ENCODE measurements at regions not wholly inside any gene's neighbourhood (a gene's known extent, or its start where the extent isn't known, plus 50 kb on each side); places are given as distances from the start of the nearest gene placed in this dataset.

GRCh38 chr13:50742968-50743367 lies 100.5 kb downstream of the DLEU7 start:
- Histone ChIP-seq H3K4me2 (ENCODE audit: low read depth, low read length, poor library complexity, severe bottlenecking) (no peak overlapping the region), H3K79me2 (ENCODE audit: insufficient read depth, low read length) (no peaks in the 10 kb centered on the region)
- TF ChIP-seq CTCF (IDR thresholded peaks at IDR 0.05; ENCODE audit: insufficient read depth, low read length, poor library complexity, severe bottlenecking): no peak
- TF ChIP-seq EZH2phosphoT487 (conservative IDR thresholded peaks at IDR 0.05; ENCODE audit: low read length): no peak

GRCh38 chr13:50744116-50744660 lies 99.3 kb downstream of the DLEU7 start:
- H2AFZ ChIP-seq (ENCODE audit: low read depth, low read length, severe bottlenecking): no peak overlapping the region
- H3K9me2 ChIP-seq (replicated peaks; ENCODE audit: insufficient read depth, low read length): no peaks in the 10 kb centered on the region
- no peaks in the 10 kb centered on the region for H3F3A ChIP-seq (ENCODE audit: insufficient read depth)
- no peak overlapping the region for H3K4me2 ChIP-seq (ENCODE audit: low read depth, low read length, poor library complexity, severe bottlenecking)
- no peak overlapping the region for H3K4me3 ChIP-seq (ENCODE audit: insufficient read depth, low read length, poor library complexity, severe bottlenecking)
- H3K9ac ChIP-seq (ENCODE audit: low read length): no peak overlapping the region
- H3K79me2 ChIP-seq (ENCODE audit: insufficient read depth, low read length): no peaks in the 10 kb centered on the region
- no peak overlapping the region for H3K27ac ChIP-seq (ENCODE audit: low read depth, low read length)
- H3K36me3 ChIP-seq (ENCODE audit: low read length): no peaks in the 10 kb centered on the region
- H3K9me3 ChIP-seq (ENCODE audit: insufficient read depth, low read length): no peaks in the 10 kb centered on the region
- no peak for TF ChIP-seq EZH2phosphoT487 (conservative IDR thresholded peaks at IDR 0.05; ENCODE audit: low read length)
- TF ChIP-seq CTCF (IDR thresholded peaks at IDR 0.05; ENCODE audit: insufficient read depth, low read length, poor library complexity, severe bottlenecking): no peak
- no peaks in the 10 kb centered on the region for H3K27me3 ChIP-seq (ENCODE audit: low read length)
- no peaks in the 10 kb centered on the region for H4K20me1 ChIP-seq (ENCODE audit: low read depth, low read length)

More at GRCh38 chr13:50742968-50743367, 100.5 kb downstream of the DLEU7 start:
- no peak overlapping the region for H2AFZ ChIP-seq (ENCODE audit: low read depth, low read length, severe bottlenecking)
- H3K27ac ChIP-seq (ENCODE audit: low read depth, low read length): no peak overlapping the region
- H4K20me1 ChIP-seq (ENCODE audit: low read depth, low read length): no peaks in the 10 kb centered on the region
- H3K36me3 ChIP-seq (ENCODE audit: low read length): no peaks in the 10 kb centered on the region
- H3K9me3 ChIP-seq (ENCODE audit: insufficient read depth, low read length): no peaks in the 10 kb centered on the region
- H3K4me3 ChIP-seq (ENCODE audit: insufficient read depth, low read length, poor library complexity, severe bottlenecking): no peak overlapping the region
- H3K27me3 ChIP-seq (ENCODE audit: low read length): no peaks in the 10 kb centered on the region
- no peaks in the 10 kb centered on the region for H3K9me2 ChIP-seq (replicated peaks; ENCODE audit: insufficient read depth, low read length)
- no peak overlapping the region for H3K9ac ChIP-seq (ENCODE audit: low read length)
- no peaks in the 10 kb centered on the region for H3F3A ChIP-seq (ENCODE audit: insufficient read depth)

GRCh38 chr13:50745542-50746115 lies 97.9 kb downstream of the DLEU7 start:
- Histone ChIP-seq H3K9ac (ENCODE audit: low read length) (no peak overlapping the region), H3K4me2 (ENCODE audit: low read depth, low read length, poor library complexity, severe bottlenecking) (no peak overlapping the region), H3K4me3 (ENCODE audit: insufficient read depth, low read length, poor library complexity, severe bottlenecking) (no peak overlapping the region), H2AFZ (ENCODE audit: low read depth, low read length, severe bottlenecking) (no peak overlapping the region), H3F3A (ENCODE audit: insufficient read depth) (no peaks in the 10 kb centered on the region), H3K9me3 (ENCODE audit: insufficient read depth, low read length) (no peaks in the 10 kb centered on the region), H3K27me3 (ENCODE audit: low read length) (no peaks in the 10 kb centered on the region), H3K79me2 (ENCODE audit: insufficient read depth, low read length) (no peaks in the 10 kb centered on the region), H4K20me1 (ENCODE audit: low read depth, low read length) (no peaks in the 10 kb centered on the region), H3K9me2 (replicated peaks; ENCODE audit: insufficient read depth, low read length) (no peaks in the 10 kb centered on the region), H3K27ac (ENCODE audit: low read depth, low read length) (no peak overlapping the region), H3K36me3 (ENCODE audit: low read length) (no peaks in the 10 kb centered on the region)
- no peak for TF ChIP-seq CTCF (IDR thresholded peaks at IDR 0.05; ENCODE audit: insufficient read depth, low read length, poor library complexity, severe bottlenecking)

All from SU-DHL-6 (cell line).